Trophoblast cell (in vitro differentiated cells and primary cell): ENCODE measurements at regions not wholly inside any gene's neighbourhood (a gene's known extent, or its start where the extent isn't known, plus 50 kb on each side); places are given as distances from the start of the nearest gene placed in this dataset.

Source experiments
- DNase-seq, 2 donors: peaks; one replicate each; pipeline ENCODE4 v3.0.0-alpha.2; 2016
- H2AFZ ChIP-seq: 2 replicates; pipeline ENCODE4 v1.6.1; 2013; ENCODE audit warnings: low read length, moderate library complexity, mild to moderate bottlenecking; ENCODE audit not compliant: insufficient read depth, poor library complexity
- H2AK5ac ChIP-seq: 2 replicates; pipeline ENCODE4 v1.6.1; 2013; ENCODE audit warnings: mild to moderate bottlenecking, low read length
- H2BK120ac ChIP-seq: 2 replicates; pipeline ENCODE4 v1.6.1; 2013; ENCODE audit warnings: low read length, mild to moderate bottlenecking, moderate library complexity; ENCODE audit not compliant: insufficient read depth, poor library complexity
- H2BK12ac ChIP-seq: 2 replicates; pipeline ENCODE4 v1.6.1; 2013; ENCODE audit warnings: mild to moderate bottlenecking, low read length, moderate library complexity
- H2BK5ac ChIP-seq: 2 replicates; pipeline ENCODE4 v1.6.1; 2013; ENCODE audit warnings: low read length, low read depth, moderate library complexity, mild to moderate bottlenecking; ENCODE audit not compliant: poor library complexity
- H3K14ac ChIP-seq: 2 replicates; pipeline ENCODE4 v1.6.1; 2013; ENCODE audit warnings: mild to moderate bottlenecking, low read length
- H3K18ac ChIP-seq: 2 replicates; pipeline ENCODE4 v1.6.1; 2013; ENCODE audit warnings: mild to moderate bottlenecking, low read length
- H3K23ac ChIP-seq: 2 replicates; pipeline ENCODE4 v1.6.1; 2013; ENCODE audit warnings: low read length
- H3K27ac ChIP-seq: 2 replicates; pipeline ENCODE4 v1.5.1; 2013; ENCODE audit warnings: low read depth, mild to moderate bottlenecking, inconsistent platforms, low read length, moderate library complexity
- H3K27me3 ChIP-seq: 2 replicates; pipeline ENCODE4 v1.6.1; 2013; ENCODE audit warnings: inconsistent platforms, mild to moderate bottlenecking, low read length, moderate library complexity; ENCODE audit not compliant: insufficient read depth
- H3K36me3 ChIP-seq, 2 experiments: 1 replicate in 1 of 2; 2 replicates in 1 of 2; pipeline ENCODE4 v1.6.1; 2013; ENCODE audit warnings: low read length in 2 of 2, mild to moderate bottlenecking in 2 of 2, moderate library complexity in 1 of 2; ENCODE audit not compliant: insufficient read depth in 2 of 2, control insufficient read depth in 1 of 2
- H3K4ac ChIP-seq: 2 replicates; pipeline ENCODE4 v1.6.1; 2013; ENCODE audit warnings: low read depth, mild to moderate bottlenecking, low read length, moderate library complexity
- H3K4me1 ChIP-seq, 2 experiments: 1 replicate in 1 of 2; 2 replicates in 1 of 2; pipeline ENCODE4 v1.6.1; 2013; ENCODE audit warnings: low read length in 2 of 2, mild to moderate bottlenecking in 2 of 2, moderate library complexity in 1 of 2; ENCODE audit not compliant: insufficient read depth in 2 of 2, control insufficient read depth in 1 of 2
- H3K4me2 ChIP-seq: 2 replicates; pipeline ENCODE4 v1.6.1; 2013; ENCODE audit warnings: inconsistent platforms, mild to moderate bottlenecking, low read length, moderate library complexity
- H3K4me3 ChIP-seq: 2 replicates; pipeline ENCODE4 v1.5.1; 2013; ENCODE audit warnings: mild to moderate bottlenecking, low read depth, low read length, inconsistent platforms
- H3K79me1 ChIP-seq: one replicate; pipeline ENCODE4 v1.6.1; 2013; ENCODE audit warnings: low read length
- H3K79me2 ChIP-seq: 2 replicates; pipeline ENCODE4 v1.6.1; 2013; ENCODE audit warnings: low read length, mild to moderate bottlenecking; ENCODE audit not compliant: control insufficient read depth, insufficient read depth, poor library complexity
- H3K9ac ChIP-seq: 2 replicates; pipeline ENCODE4 v1.6.1; 2013; ENCODE audit warnings: mild to moderate bottlenecking, low read length
- H3K9me3 ChIP-seq: 2 replicates; pipeline ENCODE4 v1.6.1; 2013; ENCODE audit warnings: low read depth, mild to moderate bottlenecking, control low read depth, inconsistent platforms, low read length; ENCODE audit not compliant: insufficient read depth
- H4K12ac ChIP-seq: 2 replicates; pipeline ENCODE4 v1.6.1; 2013; ENCODE audit warnings: low read depth, mild to moderate bottlenecking, low read length, moderate library complexity
- H4K8ac ChIP-seq: 2 replicates; pipeline ENCODE4 v1.6.1; 2013; ENCODE audit warnings: low read depth, mild to moderate bottlenecking, low read length, moderate library complexity
- H4K91ac ChIP-seq: one replicate; pipeline ENCODE4 v1.6.1; 2013; ENCODE audit warnings: low read depth, mild to moderate bottlenecking, low read length, moderate library complexity
- WGBS: extraction: QIAGEN DNeasy Blood & Tissue Kit; methylation state at CpG from one replicate; pipeline ENCODE4 v1.1.7; 2013; ENCODE audit warnings: missing lambda C conversion rate; ENCODE audit not compliant: insufficient read length, insufficient coverage; ENCODE audit errors: extremely low coverage; 5-methylcytosine and 5-hydroxymethylcytosine counted together

- Histone ChIP-seq H2AFZ (no peak overlapping the region), H3K79me2 (no peaks in the 10 kb centered on the region), H3K23ac (no peak overlapping the region), H2BK120ac (no peak overlapping the region), H3K4me1 (peaks cover 12 to 14% of the 10 kb centered on the region in 2 experiments), H3K27me3 (no peaks in the 10 kb centered on the region), H4K91ac (no peak overlapping the region), H3K4me2 (no peak overlapping the region), H4K12ac (no peak overlapping the region), H3K14ac (no peak overlapping the region), H2BK12ac (no peak overlapping the region), H3K79me1 (peaks cover 2% of the 10 kb centered on the region), H4K8ac (no peak overlapping the region), H3K18ac (no peak overlapping the region), H3K9ac (no peak overlapping the region), H2AK5ac (no peak overlapping the region), H3K4me3 (no peak overlapping the region), H2BK5ac (no peak overlapping the region), H3K9me3 (peaks cover 10% of the 10 kb centered on the region), H3K27ac (no peak overlapping the region), H3K36me3 (no peaks in the 10 kb centered on the region), H3K4ac (no peak overlapping the region)
- no peak for DNase-seq
- WGBS, result no CpG with 5 or more reads among the region's 11 CpGs
Observed at GRCh38 chr21:41668051-41668541, 98.8 kb downstream of the RIPK4 start.

- H3K23ac ChIP-seq, result no peak overlapping the region
- no peak overlapping the region for H2BK5ac ChIP-seq
- H3K4me2 ChIP-seq, result no peak overlapping the region
- no CpG with 5 or more reads among the region's 3 CpGs for WGBS
- no peak overlapping the region for H3K4ac ChIP-seq
- H3K4me3 ChIP-seq, result no peak overlapping the region
- H3K4me1 ChIP-seq, result peaks cover 12 to 14% of the 10 kb centered on the region in 2 experiments
- H2BK120ac ChIP-seq, result no peak overlapping the region
- no peak overlapping the region for H3K9ac ChIP-seq
- no peak overlapping the region for H3K18ac ChIP-seq
- no peaks in the 10 kb centered on the region for H3K36me3 ChIP-seq
- no peak overlapping the region for H2BK12ac ChIP-seq
- H2AK5ac ChIP-seq, result no peak overlapping the region
- DNase-seq, result no peak
- H2AFZ ChIP-seq, result no peak overlapping the region
- no peaks in the 10 kb centered on the region for H3K27me3 ChIP-seq
- no peak overlapping the region for H3K14ac ChIP-seq
- H4K91ac ChIP-seq, result no peak overlapping the region
- no peak overlapping the region for H3K27ac ChIP-seq
- peaks cover 2% of the 10 kb centered on the region for H3K79me1 ChIP-seq
- H3K9me3 ChIP-seq, result peaks cover 5% of the 10 kb centered on the region
- H4K8ac ChIP-seq, result no peak overlapping the region
- no peak overlapping the region for H4K12ac ChIP-seq
- H3K79me2 ChIP-seq, result no peaks in the 10 kb centered on the region
Observed at GRCh38 chr21:41667136-41667535, 99.7 kb downstream of the RIPK4 start.

GRCh38 chr21:41666641-41667081 is 100.2 kb downstream of the RIPK4 start:
- Histone ChIP-seq H3K4me1 (peaks cover 12 to 14% of the 10 kb centered on the region in 2 experiments), H3K4me2 (no peak overlapping the region), H2BK120ac (no peak overlapping the region), H4K91ac (no peak overlapping the region), H3K4me3 (no peak overlapping the region), H2AK5ac (no peak overlapping the region), H3K9ac (no peak overlapping the region), H4K8ac (no peak overlapping the region), H3K23ac (no peak overlapping the region), H3K79me1 (peaks cover 2% of the 10 kb centered on the region), H2BK5ac (no peak overlapping the region), H3K14ac (no peak overlapping the region), H2AFZ (no peak overlapping the region), H2BK12ac (no peak overlapping the region), H4K12ac (no peak overlapping the region), H3K79me2 (no peaks in the 10 kb centered on the region), H3K9me3 (peaks cover 5% of the 10 kb centered on the region), H3K4ac (no peak overlapping the region), H3K18ac (no peak overlapping the region), H3K36me3 (no peaks in the 10 kb centered on the region), H3K27ac (no peak overlapping the region), H3K27me3 (no peaks in the 10 kb centered on the region)
- no peak for DNase-seq
- WGBS, result no CpG with 5 or more reads among the region's 7 CpGs

- Histone ChIP-seq H3K4me1 (peaks cover 12 to 14% of the 10 kb centered on the region in 2 experiments), H4K8ac (no peak overlapping the region), H2BK5ac (no peak overlapping the region), H4K91ac (no peak overlapping the region), H3K79me1 (peaks cover 2% of the 10 kb centered on the region), H2AFZ (no peak overlapping the region), H3K18ac (no peak overlapping the region), H2AK5ac (no peak overlapping the region), H3K9me3 (peaks cover 5% of the 10 kb centered on the region), H3K36me3 (no peaks in the 10 kb centered on the region), H4K12ac (no peak overlapping the region), H3K27ac (no peak overlapping the region), H3K4me3 (no peak overlapping the region), H2BK120ac (no peak overlapping the region), H3K23ac (no peak overlapping the region), H3K79me2 (no peaks in the 10 kb centered on the region), H2BK12ac (no peak overlapping the region), H3K4ac (no peak overlapping the region), H3K9ac (no peak overlapping the region), H3K14ac (no peak overlapping the region), H3K4me2 (no peak overlapping the region), H3K27me3 (no peaks in the 10 kb centered on the region)
- no CpG with 5 or more reads among the region's 16 CpGs for WGBS
- DNase-seq, result no peak
Observed at GRCh38 chr21:41665766-41666595, 100.9 kb downstream of the RIPK4 start.
